Effector CD4-positive, alpha-beta T cell (primary cell): ENCODE measurements at regions not wholly inside any gene's neighbourhood (a gene's known extent, or its start where the extent isn't known, plus 50 kb on each side); places are given as distances from the start of the nearest gene placed in this dataset.

Experiments used
- DNase-seq: peaks from one replicate; pipeline ENCODE4 v3.0.0-alpha.2; 2020

GRCh38 chr15:94924971-94925598, 693.7 kb downstream of the MCTP2 start:
- DNase-seq = no peak

GRCh38 chr15:94925680-94926079, 694.3 kb downstream of the MCTP2 start:
- no peak for DNase-seq

DNA sequence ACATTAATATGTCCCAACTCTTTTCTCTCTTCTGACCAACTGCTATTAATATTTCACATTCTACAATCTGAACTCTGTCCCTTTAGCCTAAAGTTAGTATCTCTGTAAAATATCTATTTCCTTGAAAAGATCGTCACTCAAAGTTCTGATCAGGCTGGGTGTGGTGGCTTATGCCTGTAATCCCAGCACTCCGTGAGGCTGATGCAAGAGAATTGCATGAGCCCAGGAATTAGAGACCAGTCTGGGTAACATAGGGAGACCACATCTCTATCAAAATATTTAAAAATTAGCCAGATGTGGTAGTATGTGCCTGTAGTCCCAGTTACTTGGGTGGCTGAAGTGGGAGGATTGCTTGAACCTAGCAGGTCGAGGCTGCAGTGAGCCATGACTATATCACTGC, 695.6 kb downstream of the MCTP2 start:
- DNase-seq = no peak

DNA sequence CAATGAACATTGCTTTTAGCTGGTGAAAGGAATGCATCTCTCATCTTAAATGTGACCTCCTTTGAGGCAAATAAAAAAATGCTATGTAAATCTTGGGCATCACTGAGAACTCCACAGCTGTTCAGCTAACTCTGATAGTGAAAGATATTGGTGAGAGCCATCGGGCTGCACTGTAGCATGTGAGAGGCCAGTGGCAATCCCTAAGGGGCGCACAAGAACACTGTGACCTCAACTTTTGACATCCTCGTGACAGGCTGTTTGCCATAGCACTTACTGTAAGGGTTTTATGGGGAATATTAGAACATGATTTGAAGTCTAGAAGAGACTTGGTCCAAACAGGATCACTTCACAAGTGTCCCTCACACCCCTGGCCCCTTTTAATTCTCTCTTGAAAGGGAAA, 697.9 kb downstream of the MCTP2 start:
- no peak for DNase-seq

GRCh38 chr15:94930441-94930840, 699.1 kb downstream of the MCTP2 start:
- no peak for DNase-seq

DNA sequence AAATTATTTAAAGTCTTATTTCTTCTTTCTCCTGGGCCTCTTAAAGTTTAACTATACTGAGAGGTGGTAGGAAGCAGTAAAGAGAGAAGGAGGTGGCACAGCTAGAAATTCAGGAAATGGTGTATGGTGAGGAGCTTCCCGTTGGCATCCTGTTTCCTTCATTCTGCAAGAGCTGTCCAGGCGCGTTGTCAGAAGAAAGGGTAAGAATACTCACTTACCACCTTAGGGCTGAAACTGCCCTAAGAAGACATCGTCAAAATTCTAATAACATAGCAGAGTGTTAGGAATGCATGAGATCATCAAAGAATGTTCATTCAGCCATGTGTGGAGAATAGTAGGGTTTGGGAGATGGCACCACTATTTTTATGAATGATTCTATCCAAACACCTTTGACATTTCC, 699.6 kb downstream of the MCTP2 start:
- no peak for DNase-seq

DNA sequence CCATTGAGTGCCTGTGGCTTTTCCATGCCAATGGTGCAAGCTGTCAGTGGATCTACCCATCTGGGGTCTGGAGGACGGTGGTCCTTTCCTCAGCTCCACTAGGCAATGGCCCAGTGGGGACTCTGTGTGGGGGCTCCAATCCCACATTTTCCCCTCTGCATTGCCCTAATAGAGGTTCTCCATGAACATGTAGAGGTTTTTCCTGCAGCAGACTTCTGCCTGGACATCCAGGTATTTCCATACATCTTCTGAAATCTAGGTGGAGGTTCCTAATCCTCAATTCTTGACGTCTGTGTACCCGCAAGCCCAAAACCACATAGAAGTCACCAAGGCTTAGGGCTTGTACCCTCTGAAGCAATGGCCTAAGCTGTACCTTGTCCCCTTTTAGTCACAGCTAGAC, 703.1 kb downstream of the MCTP2 start:
- DNase-seq = no peak

DNA sequence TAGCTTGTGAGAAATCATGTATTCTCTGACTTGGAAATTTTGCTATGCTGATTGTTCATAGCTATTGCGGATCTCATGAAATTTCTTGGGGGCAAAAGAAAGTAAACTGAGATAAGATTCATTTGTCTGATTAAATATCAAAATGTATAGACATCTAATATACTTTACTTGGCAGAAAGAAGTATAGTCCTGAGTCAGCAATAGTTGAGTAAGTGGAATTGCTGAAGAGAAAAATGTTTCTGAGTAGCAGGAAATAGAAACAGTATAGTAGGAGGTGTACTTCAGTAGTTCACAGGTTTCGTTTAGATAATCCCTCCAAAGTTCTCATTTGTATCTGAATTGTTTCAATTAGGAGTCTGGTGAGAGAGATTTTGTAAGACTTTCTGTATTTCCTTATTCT, 705.9 kb downstream of the MCTP2 start:
- DNase-seq = no peak

- no peak for DNase-seq
Observed at GRCh38 chr15:94943888-94944287, 712.5 kb downstream of the MCTP2 start.

GRCh38 chr15:94951538-94951937, 720.2 kb downstream of the MCTP2 start:
- no peak for DNase-seq

DNA sequence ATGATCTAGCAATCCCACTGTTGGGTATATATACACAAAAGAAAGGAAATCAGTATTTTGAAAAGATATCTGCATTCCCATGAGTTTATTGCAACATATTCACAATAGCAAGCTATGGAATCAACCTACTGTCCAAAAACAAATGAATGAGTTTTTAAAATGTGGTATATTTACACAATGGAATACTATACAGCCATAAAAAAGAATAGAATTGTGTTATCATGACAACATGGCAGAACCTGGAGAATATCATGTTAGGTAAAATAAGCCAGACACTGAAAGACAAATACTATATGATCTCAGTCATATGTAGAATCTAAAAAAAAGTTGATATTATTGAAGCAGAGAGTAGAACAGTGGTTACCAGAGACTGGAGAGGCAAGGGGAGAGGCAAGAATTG, 732.6 kb downstream of the MCTP2 start:
- DNase-seq = no peak

- DNase-seq = no peak
Observed at GRCh38 chr15:94965593-94965992, 734.2 kb downstream of the MCTP2 start.

DNA sequence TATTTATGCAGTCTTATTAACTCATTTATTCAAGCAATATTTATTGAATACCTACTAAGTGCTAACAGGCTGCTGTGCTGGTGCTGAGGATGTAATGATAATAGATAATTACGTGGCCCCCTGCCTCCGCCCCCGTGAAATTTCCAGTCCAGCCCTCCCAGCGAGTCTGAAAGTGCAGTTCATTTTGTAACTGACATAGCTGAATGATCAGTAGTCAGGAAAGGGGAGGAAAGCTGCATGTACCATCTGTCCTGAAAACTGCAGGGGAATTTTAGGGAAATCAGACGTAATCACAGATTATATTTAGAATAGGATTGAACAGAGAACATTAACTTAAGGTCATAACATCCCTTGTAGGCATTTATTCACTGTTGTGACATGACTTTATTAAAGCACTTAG, 736.8 kb downstream of the MCTP2 start:
- no peak for DNase-seq

DNA sequence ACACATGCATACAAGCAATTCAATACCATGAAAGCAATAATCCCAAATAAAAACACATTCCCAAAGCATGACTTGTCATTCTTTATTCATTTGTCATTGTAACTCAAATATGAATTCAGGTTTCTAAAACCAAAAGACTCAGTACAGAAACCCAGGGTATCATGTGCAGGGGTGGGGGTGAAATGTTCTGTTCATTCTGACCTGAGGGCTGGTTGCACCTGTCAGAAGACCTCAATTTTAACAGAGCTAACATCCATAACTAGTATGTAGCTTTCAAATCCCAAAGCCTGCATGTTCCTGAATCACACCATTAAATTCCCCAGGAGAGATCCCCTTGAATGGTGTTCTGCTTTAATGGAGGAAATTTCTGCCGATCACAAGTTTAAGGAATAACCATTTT, 738.7 kb downstream of the MCTP2 start:
- no peak for DNase-seq

GRCh38 chr15:94970802-94971201, 739.4 kb downstream of the MCTP2 start:
- DNase-seq = no peak

- no peak for DNase-seq
Observed at GRCh38 chr15:94972314-94972713, 741.0 kb downstream of the MCTP2 start.

DNA sequence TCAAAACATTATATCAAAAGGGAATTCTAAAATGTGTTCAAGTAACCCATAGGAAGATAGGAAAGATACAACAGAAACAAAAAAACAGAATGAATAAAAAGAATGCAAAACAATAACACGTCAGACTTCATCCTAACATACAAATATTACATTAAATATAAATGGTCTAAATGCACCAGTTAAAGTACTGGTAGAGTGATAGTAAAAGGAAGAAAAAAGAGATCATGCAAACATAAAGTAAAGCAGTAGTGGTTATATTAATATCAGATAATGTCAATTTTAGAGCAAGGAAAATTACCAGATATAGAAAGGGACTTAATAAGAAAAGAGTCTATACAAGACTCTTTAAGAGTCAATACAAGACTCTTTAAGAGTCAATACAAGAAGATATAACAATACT, 755.7 kb downstream of the MCTP2 start:
- DNase-seq = no peak

DNA sequence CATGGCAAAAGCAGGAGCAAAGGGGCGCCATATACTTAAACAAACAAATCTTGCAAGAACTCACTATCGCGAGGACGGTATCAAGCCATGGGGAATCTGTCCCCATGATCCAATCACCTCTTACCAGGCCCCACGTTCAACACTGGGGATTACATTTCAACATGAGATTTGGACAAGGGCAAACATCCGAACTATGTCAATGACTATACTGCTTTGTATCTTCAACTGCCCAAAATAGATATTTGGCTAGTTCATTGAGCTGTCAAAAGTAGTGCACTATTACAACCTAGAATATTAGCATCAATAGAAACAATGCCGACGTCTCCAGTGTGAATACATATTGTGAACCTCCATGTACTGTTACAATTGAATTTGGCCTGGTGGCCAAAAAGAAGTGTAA, 760.4 kb downstream of the MCTP2 start:
- DNase-seq = no peak

DNA sequence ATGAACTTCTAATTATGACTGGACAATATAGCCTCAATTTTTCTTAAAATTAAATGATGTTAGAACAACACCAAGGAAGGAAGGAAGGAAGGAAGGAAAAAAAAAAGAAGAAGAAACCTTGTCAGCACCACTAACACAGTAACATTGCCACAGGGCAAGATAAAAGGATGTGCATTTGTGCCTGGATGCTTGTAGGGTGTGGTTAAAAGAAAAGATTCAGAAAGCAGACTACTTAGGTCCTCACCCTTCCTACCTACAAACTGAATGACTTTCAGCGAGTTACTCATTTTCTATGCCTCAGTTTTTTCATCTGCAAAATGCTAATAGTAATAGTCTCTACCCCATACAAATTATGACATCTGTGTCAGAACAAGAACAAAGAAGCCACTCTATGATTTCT, 778.3 kb downstream of the MCTP2 start:
- DNase-seq = no peak

DNA sequence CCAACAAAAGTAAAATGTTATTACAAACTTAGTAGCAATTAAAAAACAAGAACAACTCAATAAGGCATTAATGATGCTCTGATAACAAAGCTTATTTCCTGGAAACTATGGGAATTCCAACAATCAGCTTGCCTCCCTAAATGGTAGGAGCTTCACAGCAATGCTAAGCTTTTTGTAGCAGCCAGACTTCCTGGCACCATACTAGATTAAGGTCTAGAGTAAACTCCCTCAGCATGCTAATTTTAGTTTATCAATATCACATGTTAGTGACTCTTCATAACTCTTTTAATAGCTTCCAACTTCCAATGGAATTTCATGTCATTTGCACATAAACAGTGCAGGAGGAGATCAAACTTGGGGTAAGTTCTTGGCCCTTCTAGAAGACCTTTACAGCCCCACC, 782.0 kb downstream of the MCTP2 start:
- no peak for DNase-seq

GRCh38 chr15:95016511-95017229, 785.3 kb downstream of the MCTP2 start:
- no peak for DNase-seq

DNA sequence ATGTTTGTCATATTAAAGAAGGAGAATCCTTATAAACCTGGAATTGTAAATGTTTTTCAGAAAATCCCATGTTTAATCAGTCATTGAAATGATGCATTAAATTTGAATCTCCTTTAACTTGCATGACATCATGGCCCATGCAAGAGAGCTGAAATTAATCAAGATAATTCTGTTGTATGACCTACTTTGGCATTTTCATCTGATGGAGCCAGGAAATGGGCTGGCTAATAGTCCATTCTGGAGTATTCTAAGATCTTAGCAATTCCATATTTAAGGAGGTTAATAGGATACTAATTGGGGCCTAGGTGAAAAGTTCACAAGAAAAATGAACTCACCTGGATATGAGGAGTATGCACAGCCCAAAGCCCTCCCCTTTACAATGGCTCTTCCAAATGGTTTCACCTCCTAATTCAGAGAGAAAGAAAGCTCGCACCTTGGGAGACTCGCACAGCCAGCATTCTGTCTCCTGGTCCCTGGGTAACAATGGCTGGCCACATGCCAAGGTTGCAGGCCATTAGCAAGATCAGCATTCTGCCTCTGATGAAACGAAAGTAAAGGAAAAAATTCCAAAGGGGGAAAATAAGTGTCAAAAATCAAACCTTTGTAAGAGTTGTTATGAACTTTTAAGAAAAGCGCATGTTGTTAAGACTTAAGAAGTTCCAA, 786.4 kb downstream of the MCTP2 start:
- no peak for DNase-seq

DNA sequence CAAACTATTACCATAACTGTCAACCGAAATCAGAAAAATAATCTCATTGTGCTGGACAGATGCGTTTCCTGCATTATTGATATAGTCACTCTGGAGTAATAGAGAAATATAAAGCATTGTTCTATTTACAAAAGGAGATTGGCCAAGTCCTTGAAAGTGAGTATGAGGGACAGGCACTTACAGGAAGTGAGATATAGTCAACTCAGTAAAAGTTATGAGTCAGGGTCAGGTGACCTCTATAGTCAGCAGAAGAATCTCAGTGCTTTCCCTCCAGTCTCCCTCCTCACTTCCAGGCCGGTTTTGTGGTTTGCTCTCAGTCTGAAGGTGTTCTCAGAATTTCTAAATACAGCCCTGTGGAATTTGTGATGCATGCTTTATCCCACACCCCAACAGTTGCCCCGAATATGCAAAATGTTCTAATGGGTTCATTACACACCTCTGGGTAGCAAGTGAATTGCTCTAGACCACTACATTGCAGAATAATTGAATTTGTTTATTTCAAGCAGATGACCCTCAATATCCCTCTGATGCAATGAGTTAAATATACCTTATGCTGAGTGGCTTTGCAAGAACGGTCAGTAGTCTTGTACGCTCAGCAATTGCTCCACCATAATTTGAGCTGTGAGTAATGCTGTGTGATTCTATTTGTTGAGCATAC, 787.7 kb downstream of the MCTP2 start:
- DNase-seq = no peak

DNA sequence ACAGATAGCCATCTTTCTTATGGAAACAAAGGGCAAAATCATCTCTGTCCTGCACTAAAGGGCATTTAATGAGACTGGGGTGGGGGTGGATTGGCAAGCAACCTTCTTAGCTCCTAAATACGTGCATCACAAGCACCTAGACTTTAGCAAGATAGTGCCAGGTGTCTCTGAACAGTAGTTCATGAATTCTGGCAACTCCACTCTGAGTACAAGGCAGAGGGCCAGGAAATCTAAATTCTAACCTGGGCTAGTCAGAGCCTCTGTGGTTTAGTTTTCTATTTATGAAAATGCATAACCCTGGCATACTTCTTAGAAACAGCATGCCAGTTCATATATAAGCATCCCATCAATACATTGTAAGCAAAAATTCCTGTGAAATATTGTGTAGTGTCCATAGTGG, 788.5 kb downstream of the MCTP2 start:
- no peak for DNase-seq
